CD4-positive, alpha-beta T cell treated with Interleukin-4 for 4 hours (primary cell): ENCODE measurements at regions not wholly inside any gene's neighbourhood (a gene's known extent, or its start where the extent isn't known, plus 50 kb on each side); places are given as distances from the start of the nearest gene placed in this dataset.
"Not testable (repeated sequence)": the region's sequence is repeated elsewhere in the genome, so short reads cannot be mapped to it uniquely, and the experiment has no call there.

Source experiments
- DNase-seq: peaks from one replicate; pipeline ENCODE4 v3.0.0-alpha.2; 2020

GRCh38 chr1:196088541-196088940 lies 519.7 kb downstream of the KCNT2 start:
- no peak for DNase-seq

- no peak for DNase-seq
Measured at GRCh38 chr1:196078691-196079090, 529.5 kb downstream of the KCNT2 start.

GRCh38 chr1:196075621-196076020 lies 532.6 kb downstream of the KCNT2 start:
- DNase-seq = no peak

GRCh38 chr1:196074182-196074581 lies 534.1 kb downstream of the KCNT2 start:
- no peak for DNase-seq

- DNase-seq = no peak
Measured at GRCh38 chr1:196071447-196071846, 536.8 kb downstream of the KCNT2 start.

GRCh38 chr1:196070940-196071339 lies 537.3 kb downstream of the KCNT2 start:
- DNase-seq = no peak

GRCh38 chr1:196063952-196064351 lies 544.3 kb downstream of the KCNT2 start:
- no peak for DNase-seq

- DNase-seq = no peak
Measured at GRCh38 chr1:196063294-196063693, 544.9 kb downstream of the KCNT2 start.

GRCh38 chr1:196060539-196060938 lies 547.7 kb downstream of the KCNT2 start:
- DNase-seq = no peak

- DNase-seq = no peak
Measured at GRCh38 chr1:196059210-196059609, 549.0 kb downstream of the KCNT2 start.

GRCh38 chr1:196056966-196057365 lies 551.3 kb downstream of the KCNT2 start:
- no peak for DNase-seq

GRCh38 chr1:196049407-196049806 lies 558.8 kb downstream of the KCNT2 start:
- no peak for DNase-seq

GRCh38 chr1:196043268-196043667 lies 565.0 kb downstream of the KCNT2 start:
- no peak for DNase-seq

GRCh38 chr1:196034080-196034706 lies 574.0 kb downstream of the KCNT2 start:
- DNase-seq = no peak

GRCh38 chr1:196031387-196031786 lies 576.9 kb downstream of the KCNT2 start:
- DNase-seq = not testable (repeated sequence)

GRCh38 chr1:196030455-196030854 lies 577.8 kb downstream of the KCNT2 start:
- no peak for DNase-seq

- DNase-seq = no peak
Measured at GRCh38 chr1:196029410-196029809, 578.8 kb downstream of the KCNT2 start.

GRCh38 chr1:196027127-196027526 lies 581.1 kb downstream of the KCNT2 start:
- no peak for DNase-seq

GRCh38 chr1:196021174-196021573 lies 587.1 kb downstream of the KCNT2 start:
- DNase-seq = not testable (repeated sequence)

GRCh38 chr1:196009362-196009761 lies 598.9 kb downstream of the KCNT2 start:
- no peak for DNase-seq

GRCh38 chr1:196007763-196008162 lies 600.5 kb downstream of the KCNT2 start:
- DNase-seq = no peak

- DNase-seq = no peak
Measured at GRCh38 chr1:196005426-196005825, 602.8 kb downstream of the KCNT2 start.

GRCh38 chr1:196004388-196004787 lies 603.9 kb downstream of the KCNT2 start:
- not testable (repeated sequence) for DNase-seq

- no peak for DNase-seq
Measured at GRCh38 chr1:196002906-196003305, 605.3 kb downstream of the KCNT2 start.

- DNase-seq = not testable (repeated sequence)
Measured at GRCh38 chr1:196002296-196002695, 605.9 kb downstream of the KCNT2 start.
